Astrocyte of the cerebellum (primary cell): ENCODE measurements at regions not wholly inside any gene's neighbourhood (a gene's known extent, or its start where the extent isn't known, plus 50 kb on each side); places are given as distances from the start of the nearest gene placed in this dataset.

ENCODE experiments used
- DNase-seq: peaks from one replicate; pipeline ENCODE4 v3.0.0-alpha.2; 2011; ENCODE audit warnings: low read depth
- H3K4me3 ChIP-seq: 2 replicates; pipeline ENCODE4 v1.5.1; 2011; ENCODE audit warnings: mild to moderate bottlenecking, low read depth, low read length, moderate library complexity
- CTCF ChIP-seq: IDR thresholded peaks from 2 replicates; pipeline ENCODE4 v1.5.1; 2012; ENCODE audit warnings: low read length, low read depth, moderate library complexity, mild to moderate bottlenecking; ENCODE audit errors: missing control alignments
- in situ Hi-C: cut with HindIII; loops from 2 replicates; pipeline ENCODE4 v1.10.0; 2017; ENCODE audit warnings: low sequenced_read_pairs

GRCh38 chr4:140298001-140298400 is 75.4 kb upstream of the SCOC start:
- no peak for TF ChIP-seq CTCF
- H3K4me3 ChIP-seq = no peak overlapping the region
- DNase-seq = no peak
- in situ Hi-C loops = no loop called here

- no peak for DNase-seq
- H3K4me3 ChIP-seq = no peak overlapping the region
- in situ Hi-C loops = no loop called here
- no peak for TF ChIP-seq CTCF
Observed at GRCh38 chr4:140297221-140297570, 76.2 kb upstream of the SCOC start.

GRCh38 chr4:140296335-140297220 is 76.9 kb upstream of the SCOC start:
- DNase-seq = peak; percentile 78
- in situ Hi-C loops = no loop called here
- no peak for TF ChIP-seq CTCF
- peak overlapping the region; percentile 6 for H3K4me3 ChIP-seq

- DNase-seq = no peak
- no peak for TF ChIP-seq CTCF
- no peak overlapping the region for H3K4me3 ChIP-seq
- in situ Hi-C loops = no loop called here
Observed at GRCh38 chr4:140293979-140294378, 79.5 kb upstream of the SCOC start.

- in situ Hi-C loops = no loop called here
- TF ChIP-seq CTCF = no peak
- no peak for DNase-seq
- H3K4me3 ChIP-seq = no peak overlapping the region
Observed at GRCh38 chr4:140291259-140291658, 82.2 kb upstream of the SCOC start.

GRCh38 chr4:140289486-140289885 is 84.0 kb upstream of the SCOC start:
- TF ChIP-seq CTCF = no peak
- DNase-seq = no peak
- in situ Hi-C loops = no loop called here
- no peak overlapping the region for H3K4me3 ChIP-seq
